Cardiac muscle cell (in vitro differentiated cells and primary cell): ENCODE measurements at regions not wholly inside any gene's neighbourhood (a gene's known extent, or its start where the extent isn't known, plus 50 kb on each side); places are given as distances from the start of the nearest gene placed in this dataset.

ENCODE experiments used
- DNase-seq, 2 donors: peaks; one replicate each; pipeline versions ENCODE4 v3.0.0 to v3.0.0-alpha.2; 2010 to 2017; ENCODE audit warnings: low read depth in 1 of 2, low spot score in 1 of 2
- H3K27ac ChIP-seq: fragments of 200-600 bp; sonication (generic); 2 replicates; pipeline ENCODE4 v1.5.1; 2016
- H3K27me3 ChIP-seq: fragments of 200-600 bp; sonication (generic); 2 replicates; pipeline ENCODE4 v1.6.0; 2016; ENCODE audit warnings: control low read depth
- H3K36me3 ChIP-seq: fragments of 200-600 bp; sonication (generic); 2 replicates; pipeline ENCODE4 v1.5.1; 2016; ENCODE audit warnings: control low read depth
- H3K4me1 ChIP-seq: fragments of 200-600 bp; sonication (generic); 2 replicates; pipeline ENCODE4 v1.8.1; 2017; ENCODE audit warnings: low read depth, mild to moderate bottlenecking, mixed run types
- H3K4me3 ChIP-seq: fragments of 200-600 bp; sonication (generic); 2 replicates; pipeline ENCODE4 v1.5.1; 2016; ENCODE audit warnings: mild to moderate bottlenecking
- H3K9me3 ChIP-seq: fragments of 200-600 bp; sonication (generic); 2 replicates; pipeline ENCODE4 v1.5.1; 2017; ENCODE audit warnings: low read depth, mild to moderate bottlenecking, control low read depth
- CTCF ChIP-seq: IDR thresholded peaks from 2 replicates; pipeline ENCODE4 v1.5.1; 2012; ENCODE audit warnings: low read depth, mild to moderate bottlenecking, low read length

- Histone ChIP-seq H3K4me1 (peaks cover 13% of the 10 kb centered on the region), H3K27ac (no peak overlapping the region), H3K36me3 (no peaks in the 10 kb centered on the region), H3K27me3 (no peaks in the 10 kb centered on the region), H3K4me3 (no peak overlapping the region), H3K9me3 (no peaks in the 10 kb centered on the region)
- no peak for TF ChIP-seq CTCF
- no peak for DNase-seq
Observed at GRCh38 chr9:88754886-88755285, 219.9 kb downstream of the NXNL2 start.

GRCh38 chr9:88757406-88758010 is 222.5 kb downstream of the NXNL2 start:
- Histone ChIP-seq H3K27ac (no peak overlapping the region), H3K4me3 (no peak overlapping the region), H3K9me3 (no peaks in the 10 kb centered on the region), H3K27me3 (no peaks in the 10 kb centered on the region), H3K4me1 (peaks cover 14% of the 10 kb centered on the region), H3K36me3 (no peaks in the 10 kb centered on the region)
- DNase-seq, result no peak
- TF ChIP-seq CTCF, result no peak

- Histone ChIP-seq H3K4me3 (no peak overlapping the region), H3K27me3 (no peaks in the 10 kb centered on the region), H3K4me1 (peaks cover 21% of the 10 kb centered on the region), H3K36me3 (no peaks in the 10 kb centered on the region), H3K9me3 (no peaks in the 10 kb centered on the region), H3K27ac (peak overlapping the region; percentile 76)
- TF ChIP-seq CTCF, result no peak
- peak in 1 of 2 donors; percentile 59 for DNase-seq
Observed at GRCh38 chr9:88759364-88759763, 224.4 kb downstream of the NXNL2 start.

- H3K27me3 ChIP-seq, result no peaks in the 10 kb centered on the region
- DNase-seq, result peak in 1 of 2 donors; percentile 81
- no peak overlapping the region for H3K27ac ChIP-seq
- H3K4me3 ChIP-seq, result no peak overlapping the region
- no peaks in the 10 kb centered on the region for H3K36me3 ChIP-seq
- no peaks in the 10 kb centered on the region for H3K9me3 ChIP-seq
- no peak for TF ChIP-seq CTCF
- peaks cover 7% of the 10 kb centered on the region for H3K4me1 ChIP-seq
Observed at GRCh38 chr9:88766778-88767503, 224.3 kb upstream of the S1PR3 start.

GRCh38 chr9:88767504-88767790 is 223.8 kb upstream of the S1PR3 start:
- Histone ChIP-seq H3K27ac (no peak overlapping the region), H3K4me1 (peaks cover 7% of the 10 kb centered on the region), H3K27me3 (no peaks in the 10 kb centered on the region), H3K4me3 (no peak overlapping the region), H3K36me3 (no peaks in the 10 kb centered on the region), H3K9me3 (no peaks in the 10 kb centered on the region)
- no peak for TF ChIP-seq CTCF
- peak in 1 of 2 donors; percentile 34 for DNase-seq
